ENCODE measurements at regions not wholly inside any gene's neighbourhood (a gene's known extent, or its start where the extent isn't known, plus 50 kb on each side); places are given as distances from the start of the nearest gene placed in this dataset.
A peak's percentile ranks its signal among the peaks of the same experiment; 100 is the strongest.

- Histone ChIP-seq H3K27ac (ENCODE audit: low read depth in 2 of 2, low read length in 2 of 2) (no peak overlapping the region), H3K9me3 (ENCODE audit: control insufficient read depth in 2 of 3, insufficient read depth in 1 of 3, low read length in 3 of 3) (no peaks in the 10 kb centered on the region), H3K4me1 (ENCODE audit: control insufficient read depth in 2 of 3, insufficient read depth in 2 of 3, low read depth in 1 of 3, low read length in 3 of 3) (no peaks in the 10 kb centered on the region), H3K9ac (ENCODE audit: low read length in 3 of 3) (no peak overlapping the region), H3K27me3 (ENCODE audit: control insufficient read depth, insufficient read depth, low read length) (no peaks in the 10 kb centered on the region), H3K36me3 (ENCODE audit: control insufficient read depth in 2 of 3, insufficient read depth in 3 of 3, low read length in 3 of 3) (no peaks in the 10 kb centered on the region), H3K4me3 (ENCODE audit: low read length in 3 of 3) (no peak overlapping the region)
- FAIRE-seq: no peak
- DNase-seq: no peak
- intact Hi-C loops (cut with DNase I): no loop called here
- no peak for TF ChIP-seq CTCF (IDR thresholded peaks at IDR 0.05; ENCODE audit: borderline replicate concordance, extremely low read depth, insufficient read depth)
Measured at GRCh38 chr7:45235905-45236304, 78.3 kb downstream of the RAMP3 start.

GRCh38 chr7:45236666-45237065, 79.1 kb downstream of the RAMP3 start:
- FAIRE-seq: no peak
- no peak overlapping the region for H3K27ac ChIP-seq (ENCODE audit: low read depth in 2 of 2, low read length in 2 of 2)
- no peaks in the 10 kb centered on the region for H3K9me3 ChIP-seq (ENCODE audit: control insufficient read depth in 2 of 3, insufficient read depth in 1 of 3, low read length in 3 of 3)
- DNase-seq: no peak
- no peaks in the 10 kb centered on the region for H3K36me3 ChIP-seq (ENCODE audit: control insufficient read depth in 2 of 3, insufficient read depth in 3 of 3, low read length in 3 of 3)
- no peak overlapping the region for H3K4me3 ChIP-seq (ENCODE audit: low read length in 3 of 3)
- H3K9ac ChIP-seq (ENCODE audit: low read length in 3 of 3): no peak overlapping the region
- peaks cover 0 to 2% (median 0%) of the 10 kb centered on the region in 3 donors for H3K4me1 ChIP-seq (ENCODE audit: control insufficient read depth in 2 of 3, insufficient read depth in 2 of 3, low read depth in 1 of 3, low read length in 3 of 3)
- TF ChIP-seq CTCF (IDR thresholded peaks at IDR 0.05; ENCODE audit: borderline replicate concordance, extremely low read depth, insufficient read depth): no peak
- intact Hi-C loops (cut with DNase I): no loop called here
- H3K27me3 ChIP-seq (ENCODE audit: control insufficient read depth, insufficient read depth, low read length): no peaks in the 10 kb centered on the region

- no peak for TF ChIP-seq CTCF (IDR thresholded peaks at IDR 0.05; ENCODE audit: borderline replicate concordance, extremely low read depth, insufficient read depth)
- Histone ChIP-seq H3K4me1 (ENCODE audit: control insufficient read depth in 2 of 3, insufficient read depth in 2 of 3, low read depth in 1 of 3, low read length in 3 of 3) (peaks cover 0 to 5% (median 0%) of the 10 kb centered on the region in 3 donors), H3K4me3 (ENCODE audit: low read length in 3 of 3) (no peak overlapping the region), H3K9ac (ENCODE audit: low read length in 3 of 3) (no peak overlapping the region), H3K36me3 (ENCODE audit: control insufficient read depth in 2 of 3, insufficient read depth in 3 of 3, low read length in 3 of 3) (no peaks in the 10 kb centered on the region), H3K9me3 (ENCODE audit: control insufficient read depth in 2 of 3, insufficient read depth in 1 of 3, low read length in 3 of 3) (no peaks in the 10 kb centered on the region), H3K27ac (ENCODE audit: low read depth in 2 of 2, low read length in 2 of 2) (no peak overlapping the region), H3K27me3 (ENCODE audit: control insufficient read depth, insufficient read depth, low read length) (no peaks in the 10 kb centered on the region)
- intact Hi-C loops (cut with DNase I): no loop called here
- DNase-seq: peak in 3 of 5 donors; percentile 40 to 45 (median 43)
- FAIRE-seq: no peak
Measured at GRCh38 chr7:45237788-45238461, 80.3 kb downstream of the RAMP3 start.

GRCh38 chr7:45238806-45239205, 81.2 kb downstream of the RAMP3 start:
- Histone ChIP-seq H3K9ac (ENCODE audit: low read length in 3 of 3) (no peak overlapping the region), H3K9me3 (ENCODE audit: control insufficient read depth in 2 of 3, insufficient read depth in 1 of 3, low read length in 3 of 3) (no peaks in the 10 kb centered on the region), H3K36me3 (ENCODE audit: control insufficient read depth in 2 of 3, insufficient read depth in 3 of 3, low read length in 3 of 3) (no peaks in the 10 kb centered on the region), H3K4me3 (ENCODE audit: low read length in 3 of 3) (no peak overlapping the region), H3K27ac (ENCODE audit: low read depth in 2 of 2, low read length in 2 of 2) (no peak overlapping the region), H3K4me1 (ENCODE audit: control insufficient read depth in 2 of 3, insufficient read depth in 2 of 3, low read depth in 1 of 3, low read length in 3 of 3) (peaks cover 0 to 8% (median 0%) of the 10 kb centered on the region in 3 donors), H3K27me3 (ENCODE audit: control insufficient read depth, insufficient read depth, low read length) (no peaks in the 10 kb centered on the region)
- DNase-seq (no peak), FAIRE-seq (no peak)
- TF ChIP-seq CTCF (IDR thresholded peaks at IDR 0.05; ENCODE audit: borderline replicate concordance, extremely low read depth, insufficient read depth): no peak
- intact Hi-C loops (cut with DNase I): no loop called here

Data from kidney (tissue), 13 donors.